IMR-90 (cell line): ENCODE measurements at regions not wholly inside any gene's neighbourhood (a gene's known extent, or its start where the extent isn't known, plus 50 kb on each side); places are given as distances from the start of the nearest gene placed in this dataset.

ENCODE experiments used
- ATAC-seq: fragments of 200-7000 bp; cut with Tn5 transposase; 2 replicates; pipeline ENCODE4 v1.9.1; 2020; ENCODE audit warnings: low read depth, mild to moderate bottlenecking, moderate library complexity
- BruUV-seq: library from RNA; stranded (reverse); fragments of 400-500 nt; replicated peaks from 2 replicates; lab custom pipeline; 2021; lab: Mats Ljungman, UMichigan
- CTCF ChIA-PET: fragments of 300-600 bp; formaldehyde crosslinking; extraction: SDS; loops from one replicate; lab custom pipeline; 2021; ENCODE audit warnings: antibody characterized with exemption; lab: Yijun Ruan, JAX
- POLR2A ChIA-PET: fragments of 300-600 bp; sonication (Branson Sonifier 250); formaldehyde crosslinking; loops from one replicate; lab custom pipeline; 2022; ENCODE audit warnings: antibody characterized with exemption; ENCODE audit not compliant: unreplicated experiment; lab: Charles Lee
- DNase-seq: peaks from one replicate; pipeline ENCODE4 v3.0.0; 2013
- H2AFZ ChIP-seq: replicated peaks from 2 replicates; pipeline ENCODE3; 2013; ENCODE audit warnings: low read length, mild to moderate bottlenecking; ENCODE audit not compliant: poor library complexity
- H2AK5ac ChIP-seq: 2 replicates; pipeline ENCODE4 v1.6.1; 2013; ENCODE audit warnings: low read depth, low read length, inconsistent platforms
- H2AK9ac ChIP-seq: replicated peaks from 2 replicates; pipeline ENCODE3; 2013; ENCODE audit warnings: mild to moderate bottlenecking, low read depth, low read length, moderate library complexity; ENCODE audit not compliant: poor library complexity
- H2BK120ac ChIP-seq: 2 replicates; pipeline ENCODE4 v1.6.1; 2013; ENCODE audit warnings: low read depth, low read length, inconsistent platforms
- H2BK15ac ChIP-seq: 3 replicates; pipeline ENCODE4 v1.6.1; 2013; ENCODE audit warnings: low read depth, low read length, inconsistent platforms
- H2BK20ac ChIP-seq: 2 replicates; pipeline ENCODE4 v1.6.1; 2013; ENCODE audit warnings: low read depth, mild to moderate bottlenecking, inconsistent platforms, low read length, moderate library complexity
- H2BK5ac ChIP-seq: 2 replicates; pipeline ENCODE4 v1.6.1; 2013; ENCODE audit warnings: mild to moderate bottlenecking, low read depth, low read length, inconsistent platforms; ENCODE audit not compliant: poor library complexity, severe bottlenecking
- H3K14ac ChIP-seq: replicated peaks from 2 replicates; pipeline ENCODE4 v1.6.1; 2013; ENCODE audit warnings: low read depth, low read length, inconsistent platforms
- H3K18ac ChIP-seq: 2 replicates; pipeline ENCODE4 v1.6.1; 2013; ENCODE audit warnings: low read depth, low read length, control low read depth
- H3K23ac ChIP-seq: 2 replicates; pipeline ENCODE4 v1.6.1; 2013; ENCODE audit warnings: low read depth, low read length, inconsistent platforms
- H3K27ac ChIP-seq: 2 replicates; pipeline ENCODE4 v1.5.1; 2013; ENCODE audit warnings: mild to moderate bottlenecking, control low read depth, low read length; ENCODE audit not compliant: insufficient read depth
- H3K27me3 ChIP-seq: 2 replicates; pipeline ENCODE4 v1.6.1; 2013; ENCODE audit warnings: low read length; ENCODE audit not compliant: control insufficient read depth, insufficient read depth
- H3K36me3 ChIP-seq: 2 replicates; pipeline ENCODE4 v1.6.1; 2013; ENCODE audit warnings: low read length, mixed read lengths; ENCODE audit not compliant: control insufficient read depth, insufficient read depth
- H3K4ac ChIP-seq: 2 replicates; pipeline ENCODE4 v1.6.1; 2013; ENCODE audit warnings: low read depth, low read length, inconsistent platforms
- H3K4me1 ChIP-seq: 2 replicates; pipeline ENCODE4 v1.6.1; 2013; ENCODE audit warnings: low read length, mixed read lengths; ENCODE audit not compliant: control insufficient read depth, insufficient read depth
- H3K4me2 ChIP-seq: 2 replicates; pipeline ENCODE4 v1.6.1; 2013; ENCODE audit warnings: low read depth, mild to moderate bottlenecking, control low read depth, low read length, moderate library complexity
- H3K4me3 ChIP-seq: 2 replicates; pipeline ENCODE4 v1.5.1; 2013; ENCODE audit warnings: low read depth, mild to moderate bottlenecking, control low read depth, low read length, moderate library complexity; ENCODE audit not compliant: insufficient read depth
- H3K56ac ChIP-seq: 2 replicates; pipeline ENCODE4 v1.6.1; 2013; ENCODE audit warnings: low read length, inconsistent platforms; ENCODE audit not compliant: insufficient read depth; ENCODE audit errors: extremely low read depth
- H3K79me1 ChIP-seq, 2 experiments: 2 replicates each; pipeline ENCODE4 v1.6.1; 2013; ENCODE audit warnings: low read length in 2 of 2, inconsistent platforms in 1 of 2, low read depth in 1 of 2
- H3K9ac ChIP-seq: 2 replicates; pipeline ENCODE4 v1.6.1; 2013; ENCODE audit warnings: low read depth, low read length, control low read depth
- H3K9me1 ChIP-seq: 2 replicates; pipeline ENCODE4 v1.6.1; 2013; ENCODE audit warnings: low read length, inconsistent platforms; ENCODE audit not compliant: insufficient read depth
- H3K9me3 ChIP-seq: 2 replicates; pipeline ENCODE4 v1.6.1; 2013; ENCODE audit warnings: low read length; ENCODE audit not compliant: control insufficient read depth, insufficient read depth
- H4K20me1 ChIP-seq: 2 replicates; pipeline ENCODE4 v1.6.1; 2013; ENCODE audit warnings: low read length, inconsistent platforms; ENCODE audit not compliant: insufficient read depth
- H4K5ac ChIP-seq: 2 replicates; pipeline ENCODE4 v1.6.1; 2013; ENCODE audit warnings: mild to moderate bottlenecking, low read depth, low read length, control low read depth
- H4K8ac ChIP-seq, 2 experiments: 2 replicates each; pipeline ENCODE4 v1.6.1; 2013; ENCODE audit warnings: low read depth in 2 of 2, low read length in 2 of 2, control low read depth in 1 of 2, inconsistent platforms in 1 of 2
- H4K91ac ChIP-seq: 2 replicates; pipeline ENCODE4 v1.6.1; 2013; ENCODE audit warnings: low read depth, low read length, inconsistent platforms; ENCODE audit not compliant: insufficient read depth
- BHLHE40 ChIP-seq: fragments of 150-350 bp; IDR thresholded peaks from 2 replicates; pipeline ENCODE4 v1.6.1; 2016; ENCODE audit warnings: mild to moderate bottlenecking, low read depth, low read length
- CHD1 ChIP-seq: IDR thresholded peaks from 2 replicates; pipeline ENCODE4 v1.6.1; 2012; ENCODE audit warnings: low read depth, low read length, improper control_type of control experiment
- WGBS, 2 experiments: methylation state at CpG; one replicate each; pipeline versions ENCODE4 v1.1.5 to v1.1.7; 2013; ENCODE audit warnings: missing lambda C conversion rate in 2 of 2; ENCODE audit not compliant: insufficient read length in 1 of 2; ENCODE audit errors: extremely low coverage in 2 of 2; 5-methylcytosine and 5-hydroxymethylcytosine counted together
- dilution Hi-C: fragments of 300-500 bp; cut with HindIII; formaldehyde crosslinking; loops from one replicate; pipeline ENCODE4 v1.14.3; 2018; ENCODE audit warnings: low sequenced_read_pairs; ENCODE audit not compliant: unreplicated experiment
- in situ Hi-C: fragments of 300-500 bp; cut with MboI; formaldehyde crosslinking; loops from 3 replicates; pipeline ENCODE4 v1.14.3; 2019; ENCODE audit warnings: low sequenced_read_pairs, inconsistent platforms, mixed read lengths
- intact Hi-C: fragments of 100-400 bp; cut with micrococcal nuclease; formaldehyde crosslinking; loops from 2 replicates; pipeline ENCODE4 v1.10.0; 2022
- TF ChIP-seq, protein P1 (sequence below): conservative IDR thresholded peaks from 2 replicates; pipeline ENCODE4 v1.5.1; 2012; ENCODE audit warnings: mild to moderate bottlenecking, low read depth, low read length, improper control_type of control experiment

DNA sequence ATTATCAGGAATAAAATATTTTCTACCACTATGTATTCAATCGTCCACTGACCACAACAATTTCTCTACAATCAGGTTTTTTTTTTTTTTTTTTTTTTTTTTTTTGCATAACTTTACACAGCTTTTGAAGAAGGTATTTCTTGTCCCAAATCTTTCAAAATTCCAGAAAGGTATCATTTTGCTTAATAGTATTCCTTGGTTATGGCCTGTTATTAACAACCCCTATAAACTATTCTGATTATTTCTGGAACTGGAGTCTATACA is 145.3 kb downstream of the ALX1 start:
- H3K9me1 ChIP-seq = no peaks in the 10 kb centered on the region
- WGBS, 2 experiments = no CpG with 5 or more reads among the region's 1 CpG
- H2BK15ac ChIP-seq = no peak overlapping the region
- no peak overlapping the region for H2BK5ac ChIP-seq
- no peaks in the 10 kb centered on the region for H3K79me1 ChIP-seq
- H2AK5ac ChIP-seq = no peak overlapping the region
- no peak overlapping the region for H3K14ac ChIP-seq
- no peak overlapping the region for H2AFZ ChIP-seq
- no peak overlapping the region for H3K23ac ChIP-seq
- no TSS peak for BruUV-seq
- DNase-seq = no peak
- dilution Hi-C loops = no loop called here
- no peaks in the 10 kb centered on the region for H3K9me3 ChIP-seq
- no peak overlapping the region for H2BK120ac ChIP-seq
- no peak overlapping the region for H3K27ac ChIP-seq
- H3K27me3 ChIP-seq = no peaks in the 10 kb centered on the region
- no peaks in the 10 kb centered on the region for H3K36me3 ChIP-seq
- no peaks in the 10 kb centered on the region for H3K4me1 ChIP-seq
- H4K20me1 ChIP-seq = no peaks in the 10 kb centered on the region
- H3K9ac ChIP-seq = no peak overlapping the region
- H4K8ac ChIP-seq = no peak overlapping the region
- no peak overlapping the region for H3K4me2 ChIP-seq
- no peak for ATAC-seq
- no peak overlapping the region for H3K4me3 ChIP-seq
- H4K5ac ChIP-seq = no peak overlapping the region
- H4K91ac ChIP-seq = no peak overlapping the region
- H3K18ac ChIP-seq = no peak overlapping the region
- in situ Hi-C loops = no loop called here
- CTCF ChIA-PET = interaction anchor here (0.6 kb wide), 1 partner anchor 253 kb away, joined by 3 read pairs; no protein-coding TSS in a partner anchor
- no peak overlapping the region for H2BK20ac ChIP-seq
- H2AK9ac ChIP-seq = no peak overlapping the region
- no peak for TF ChIP-seq BHLHE40
- no peak for TF ChIP-seq CHD1
- TF ChIP-seq, protein P1, sequence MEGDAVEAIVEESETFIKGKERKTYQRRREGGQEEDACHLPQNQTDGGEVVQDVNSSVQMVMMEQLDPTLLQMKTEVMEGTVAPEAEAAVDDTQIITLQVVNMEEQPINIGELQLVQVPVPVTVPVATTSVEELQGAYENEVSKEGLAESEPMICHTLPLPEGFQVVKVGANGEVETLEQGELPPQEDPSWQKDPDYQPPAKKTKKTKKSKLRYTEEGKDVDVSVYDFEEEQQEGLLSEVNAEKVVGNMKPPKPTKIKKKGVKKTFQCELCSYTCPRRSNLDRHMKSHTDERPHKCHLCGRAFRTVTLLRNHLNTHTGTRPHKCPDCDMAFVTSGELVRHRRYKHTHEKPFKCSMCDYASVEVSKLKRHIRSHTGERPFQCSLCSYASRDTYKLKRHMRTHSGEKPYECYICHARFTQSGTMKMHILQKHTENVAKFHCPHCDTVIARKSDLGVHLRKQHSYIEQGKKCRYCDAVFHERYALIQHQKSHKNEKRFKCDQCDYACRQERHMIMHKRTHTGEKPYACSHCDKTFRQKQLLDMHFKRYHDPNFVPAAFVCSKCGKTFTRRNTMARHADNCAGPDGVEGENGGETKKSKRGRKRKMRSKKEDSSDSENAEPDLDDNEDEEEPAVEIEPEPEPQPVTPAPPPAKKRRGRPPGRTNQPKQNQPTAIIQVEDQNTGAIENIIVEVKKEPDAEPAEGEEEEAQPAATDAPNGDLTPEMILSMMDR = no peak
- no peak overlapping the region for H3K56ac ChIP-seq
- POLR2A ChIA-PET = no interaction called here
- intact Hi-C loops = no loop called here
- H3K4ac ChIP-seq = no peak overlapping the region
